Gastrocnemius medialis (tissue), 4 donors: ENCODE measurements at regions not wholly inside any gene's neighbourhood (a gene's known extent, or its start where the extent isn't known, plus 50 kb on each side); places are given as distances from the start of the nearest gene placed in this dataset.

Source experiments
- ATAC-seq, 2 donors: fragments of 150-250 bp; one replicate each; pipeline ENCODE4 v1.9.1; 2016
- DNase-seq, 2 donors: peaks; one replicate each; pipeline ENCODE4 v3.0.0-alpha.2; 2019
- H3K27ac ChIP-seq, 4 donors: fragments of 200-600 bp; sonication (generic); 1 replicate in 1 of 4; 2 replicates in 3 of 4; pipeline ENCODE4 v1.5.1; 2016 to 2018; ENCODE audit warnings: mild to moderate bottlenecking in 2 of 4, moderate library complexity in 1 of 4
- H3K27me3 ChIP-seq, 3 donors: fragments of 200-600 bp; sonication (generic) in 2 of 3; 1 replicate in 1 of 3; 2 replicates in 2 of 3; pipeline versions ENCODE4 v1.5.1 to v1.6.0; 2016 to 2019; ENCODE audit warnings: mild to moderate bottlenecking in 1 of 3, moderate library complexity in 1 of 3
- H3K36me3 ChIP-seq, 2 donors: fragments of 200-600 bp; sonication (generic) in 1 of 2; one replicate each; pipeline ENCODE4 v1.5.1; 2017 to 2018
- H3K4me1 ChIP-seq, 2 donors: fragments of 200-600 bp; sonication (generic) in 1 of 2; one replicate each; pipeline ENCODE4 v1.5.1; 2016 to 2017; ENCODE audit warnings: mild to moderate bottlenecking in 2 of 2
- H3K4me3 ChIP-seq, 4 donors: fragments of 200-600 bp; sonication (generic) in 3 of 4; 1 replicate in 1 of 4; 2 replicates in 3 of 4; pipeline ENCODE4 v1.5.1; 2016 to 2019; ENCODE audit warnings: mild to moderate bottlenecking in 2 of 4
- H3K9me3 ChIP-seq, 3 donors: fragments of 200-600 bp; sonication (generic) in 2 of 3; 1 replicate in 1 of 3; 2 replicates in 2 of 3; pipeline ENCODE4 v1.5.1; 2016 to 2019
- POLR2A ChIP-seq, 2 donors: fragments of 450-650 bp; IDR thresholded peaks; one replicate each; pipeline ENCODE4 v1.6.1; 2017; ENCODE audit warnings: antibody characterized with exemption in 2 of 2, mild to moderate bottlenecking in 2 of 2, moderate library complexity in 2 of 2
- in situ Hi-C, 4 donors: fragments of 200-750 bp; cut with MboI; loops; one replicate each; pipeline versions ENCODE4 v1.15.0 to v1.8.0; 2017; ENCODE audit warnings: low sequenced_read_pairs in 4 of 4
- intact Hi-C: fragments of 100-400 bp; cut with DNase I; formaldehyde crosslinking; loops from one replicate; pipeline ENCODE4 v1.15.1; 2023; ENCODE audit warnings: low total_unique reads
- TF ChIP-seq, protein P1 (sequence below), 5 experiments: fragments of 450-650 bp in 3 of 5; fragments of 200-600 bp in 2 of 5; sonication (generic) in 2 of 5; IDR thresholded peaks in 4 of 5; conservative IDR thresholded peaks in 1 of 5; 1 replicate in 4 of 5; 2 replicates in 1 of 5; pipeline ENCODE4 v1.5.1; 2016 to 2019; ENCODE audit warnings: antibody characterized with exemption in 5 of 5, mild to moderate bottlenecking in 3 of 5, moderate library complexity in 3 of 5

DNA sequence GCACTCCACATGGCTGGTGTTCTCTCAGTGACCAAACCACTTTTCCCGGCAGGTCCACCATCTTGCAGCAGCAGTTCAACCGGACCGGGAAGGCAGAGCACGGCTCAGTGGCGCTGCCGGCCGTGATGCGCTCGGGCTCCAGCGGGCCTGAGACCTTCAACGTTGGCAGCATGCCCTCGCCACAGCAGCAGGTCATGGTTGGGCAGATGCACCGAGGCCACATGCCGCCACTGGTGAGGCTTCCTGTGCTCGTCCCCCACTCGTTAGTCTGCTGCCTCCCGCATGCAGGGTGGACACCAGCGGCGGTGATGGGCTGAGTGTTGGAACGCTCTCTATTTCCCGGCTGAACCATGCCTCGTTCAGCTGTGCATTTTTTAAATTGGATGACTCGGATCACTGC, 344.9 kb upstream of the TPM1 start:
- intact Hi-C loops (no loop called here), in situ Hi-C loops (no loop called here)
- ATAC-seq (no peak), DNase-seq (no peak)
- TF ChIP-seq POLR2A (IDR thresholded peaks at IDR 0.05), result no peak
- TF ChIP-seq, protein P1, sequence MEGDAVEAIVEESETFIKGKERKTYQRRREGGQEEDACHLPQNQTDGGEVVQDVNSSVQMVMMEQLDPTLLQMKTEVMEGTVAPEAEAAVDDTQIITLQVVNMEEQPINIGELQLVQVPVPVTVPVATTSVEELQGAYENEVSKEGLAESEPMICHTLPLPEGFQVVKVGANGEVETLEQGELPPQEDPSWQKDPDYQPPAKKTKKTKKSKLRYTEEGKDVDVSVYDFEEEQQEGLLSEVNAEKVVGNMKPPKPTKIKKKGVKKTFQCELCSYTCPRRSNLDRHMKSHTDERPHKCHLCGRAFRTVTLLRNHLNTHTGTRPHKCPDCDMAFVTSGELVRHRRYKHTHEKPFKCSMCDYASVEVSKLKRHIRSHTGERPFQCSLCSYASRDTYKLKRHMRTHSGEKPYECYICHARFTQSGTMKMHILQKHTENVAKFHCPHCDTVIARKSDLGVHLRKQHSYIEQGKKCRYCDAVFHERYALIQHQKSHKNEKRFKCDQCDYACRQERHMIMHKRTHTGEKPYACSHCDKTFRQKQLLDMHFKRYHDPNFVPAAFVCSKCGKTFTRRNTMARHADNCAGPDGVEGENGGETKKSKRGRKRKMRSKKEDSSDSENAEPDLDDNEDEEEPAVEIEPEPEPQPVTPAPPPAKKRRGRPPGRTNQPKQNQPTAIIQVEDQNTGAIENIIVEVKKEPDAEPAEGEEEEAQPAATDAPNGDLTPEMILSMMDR (IDR thresholded peaks at IDR 0.05 in 4 of 5, conservative IDR thresholded peaks at IDR 0.05 in 1 of 5), result no peak
- peaks cover 2 to 28% of the 10 kb centered on the region in 2 donors for H3K36me3 ChIP-seq
- H3K27ac ChIP-seq, result no peak overlapping the region
- H3K4me1 ChIP-seq, result peaks cover 0 to 7% of the 10 kb centered on the region in 2 donors
- H3K4me3 ChIP-seq, result no peak overlapping the region
- H3K27me3 ChIP-seq, result no peaks in the 10 kb centered on the region
- no peaks in the 10 kb centered on the region for H3K9me3 ChIP-seq

DNA sequence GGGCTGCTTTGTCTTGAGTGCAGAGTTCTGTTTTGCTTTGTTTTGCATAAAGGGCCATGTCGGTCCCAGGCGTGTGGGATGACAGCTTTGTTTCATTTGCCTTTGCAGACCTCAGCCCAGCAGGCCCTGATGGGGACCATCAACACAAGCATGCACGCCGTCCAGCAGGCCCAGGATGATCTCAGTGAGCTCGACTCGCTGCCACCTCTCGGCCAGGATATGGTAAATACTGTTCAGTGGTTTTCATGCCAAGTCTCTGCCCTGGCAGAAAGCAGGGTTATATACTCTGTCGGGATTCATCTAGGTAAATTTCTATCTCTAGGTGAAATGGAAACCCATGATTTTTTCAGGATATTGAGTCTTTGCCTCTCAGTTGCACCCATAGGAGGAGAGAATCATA, 343.9 kb upstream of the TPM1 start:
- no peak overlapping the region for H3K27ac ChIP-seq
- ATAC-seq (peak; percentile 30 to 55), DNase-seq (no peak)
- TF ChIP-seq, protein P1 (IDR thresholded peaks at IDR 0.05 in 4 of 5, conservative IDR thresholded peaks at IDR 0.05 in 1 of 5), result no peak
- TF ChIP-seq POLR2A (IDR thresholded peaks at IDR 0.05), result no peak
- peaks cover 2 to 37% of the 10 kb centered on the region in 2 donors for H3K36me3 ChIP-seq
- H3K4me1 ChIP-seq, result peaks cover 0 to 7% of the 10 kb centered on the region in 2 donors
- in situ Hi-C loops (no loop called here), intact Hi-C loops (no loop called here)
- no peaks in the 10 kb centered on the region for H3K9me3 ChIP-seq
- no peaks in the 10 kb centered on the region for H3K27me3 ChIP-seq
- no peak overlapping the region for H3K4me3 ChIP-seq

DNA sequence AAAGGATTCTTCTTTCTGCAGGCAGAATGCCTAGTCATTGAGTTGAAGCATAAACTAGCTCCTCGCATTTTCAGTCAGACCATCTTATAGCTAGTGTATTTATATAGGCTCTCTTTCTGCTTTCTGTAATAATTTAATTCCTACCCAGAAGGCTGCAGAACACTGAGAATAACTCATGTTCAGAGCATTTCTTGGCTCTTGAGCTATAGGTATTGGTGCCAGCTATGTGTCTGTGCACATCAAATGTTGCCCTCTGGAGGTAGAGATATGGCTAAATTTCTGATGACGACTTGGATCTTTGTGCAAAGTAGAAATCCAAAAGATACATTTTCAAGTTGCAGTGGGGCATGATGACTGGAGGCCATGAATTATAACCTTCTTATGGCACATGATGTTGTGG, 336.2 kb upstream of the TPM1 start:
- in situ Hi-C loops, result no loop called here
- peaks cover 0 to 3% of the 10 kb centered on the region in 2 donors for H3K4me1 ChIP-seq
- TF ChIP-seq POLR2A (IDR thresholded peaks at IDR 0.05), result no peak
- TF ChIP-seq, protein P1 (IDR thresholded peaks at IDR 0.05 in 4 of 5, conservative IDR thresholded peaks at IDR 0.05 in 1 of 5), result peak in 2 of 5 experiments; percentile 25
- H3K27ac ChIP-seq, result no peak overlapping the region
- intact Hi-C loops, result no loop called here
- ATAC-seq (peak; percentile 65 to 69), DNase-seq (no peak)
- no peaks in the 10 kb centered on the region for H3K27me3 ChIP-seq
- H3K9me3 ChIP-seq, result no peaks in the 10 kb centered on the region
- peaks cover 0 to 26% of the 10 kb centered on the region in 2 donors for H3K36me3 ChIP-seq
- no peak overlapping the region for H3K4me3 ChIP-seq

DNA sequence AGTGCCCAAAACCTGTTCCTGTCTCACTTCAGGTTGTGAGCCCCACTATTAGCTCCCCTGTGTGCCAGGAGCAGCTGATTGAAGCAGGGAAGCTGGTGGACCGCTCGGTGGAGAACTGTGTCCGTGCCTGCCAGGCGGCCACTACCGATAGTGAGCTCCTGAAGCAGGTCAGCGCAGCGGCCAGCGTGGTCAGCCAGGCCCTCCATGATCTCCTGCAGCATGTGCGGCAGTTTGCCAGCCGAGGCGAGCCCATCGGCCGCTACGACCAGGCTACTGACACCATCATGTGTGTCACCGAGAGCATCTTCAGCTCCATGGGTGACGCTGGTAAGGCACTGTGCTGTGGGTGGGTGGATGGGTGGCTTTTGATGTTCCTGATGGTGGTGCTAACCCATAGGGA, 334.1 kb upstream of the TPM1 start:
- ATAC-seq, result no peak

More for the DNA sequence above, 334.1 kb upstream of the TPM1 start:
- H3K4me1 ChIP-seq, result peaks cover 0 to 3% of the 10 kb centered on the region in 2 donors
- H3K27ac ChIP-seq, result no peak overlapping the region
- DNase-seq, result no peak
- no peak overlapping the region for H3K4me3 ChIP-seq
- H3K27me3 ChIP-seq, result no peaks in the 10 kb centered on the region
- in situ Hi-C loops, result no loop called here
- intact Hi-C loops, result no loop called here
- H3K9me3 ChIP-seq, result no peaks in the 10 kb centered on the region
- H3K36me3 ChIP-seq, result peaks cover 0 to 20% of the 10 kb centered on the region in 2 donors
- TF ChIP-seq, protein P1 (IDR thresholded peaks at IDR 0.05 in 4 of 5, conservative IDR thresholded peaks at IDR 0.05 in 1 of 5), result no peak
- no peak for TF ChIP-seq POLR2A (IDR thresholded peaks at IDR 0.05)
